CD4-positive, CD25-positive, alpha-beta regulatory T cell (primary cell): ENCODE measurements at regions not wholly inside any gene's neighbourhood (a gene's known extent, or its start where the extent isn't known, plus 50 kb on each side); places are given as distances from the start of the nearest gene placed in this dataset.

Experiments
- ATAC-seq, 2 donors: fragments of 150-1000 bp; cut with Tn5 transposase; one replicate each; pipeline ENCODE4 v1.10.0; 2021; ENCODE audit warnings: low read depth in 2 of 2, moderate number of reproducible peaks in 2 of 2, moderate library complexity in 1 of 2
- DNase-seq, 3 donors: peaks; one replicate each; pipeline versions ENCODE4 v3.0.0 to v3.0.0-alpha.2; 2012 to 2022; ENCODE audit warnings: mixed read lengths in 1 of 3
- H3K27ac ChIP-seq: one replicate; pipeline ENCODE4 v1.7.0; 2013; ENCODE audit warnings: mild to moderate bottlenecking, low read length; ENCODE audit not compliant: insufficient read depth, poor library complexity, severe bottlenecking
- H3K27me3 ChIP-seq: one replicate; pipeline ENCODE4 v1.7.0; 2013; ENCODE audit warnings: low read length; ENCODE audit not compliant: control insufficient read depth, insufficient read depth
- H3K36me3 ChIP-seq: one replicate; pipeline ENCODE4 v1.7.0; 2013; ENCODE audit warnings: mild to moderate bottlenecking, low read length, moderate library complexity; ENCODE audit not compliant: control insufficient read depth, insufficient read depth
- H3K4me1 ChIP-seq: 2 replicates; pipeline ENCODE4 v1.7.0; 2013; ENCODE audit warnings: mild to moderate bottlenecking, low read length; ENCODE audit not compliant: insufficient read depth, control insufficient read depth, poor library complexity, severe bottlenecking
- H3K4me3 ChIP-seq: one replicate; pipeline ENCODE4 v1.7.0; 2013; ENCODE audit warnings: low read depth, mild to moderate bottlenecking, low read length, moderate library complexity
- H3K9me3 ChIP-seq, 2 experiments: 1 replicate in 1 of 2; 2 replicates in 1 of 2; pipeline ENCODE4 v1.7.0; 2013; ENCODE audit warnings: low read length in 2 of 2, mild to moderate bottlenecking in 1 of 2, moderate library complexity in 1 of 2; ENCODE audit not compliant: control insufficient read depth in 2 of 2
- H3K27ac Mint-ChIP-seq, 3 donors: one replicate each; pipeline ENCODE4 v1.8.0; 2020 to 2022; ENCODE audit warnings: mild to moderate bottlenecking in 3 of 3, mixed read lengths in 3 of 3, moderate library complexity in 2 of 3
- H3K27me3 Mint-ChIP-seq: one replicate; pipeline ENCODE4 v1.8.0; 2022; ENCODE audit warnings: mild to moderate bottlenecking, mixed read lengths
- H3K36me3 Mint-ChIP-seq: one replicate; pipeline ENCODE4 v1.8.0; 2020; ENCODE audit warnings: mixed read lengths
- H3K4me1 Mint-ChIP-seq, 4 donors: one replicate each; pipeline ENCODE4 v1.8.0; 2020 to 2022; ENCODE audit warnings: mixed read lengths in 4 of 4, mild to moderate bottlenecking in 1 of 4
- H3K4me3 Mint-ChIP-seq, 4 donors: one replicate each; pipeline ENCODE4 v1.8.0; 2020 to 2022; ENCODE audit warnings: mild to moderate bottlenecking in 4 of 4, mixed read lengths in 4 of 4, moderate library complexity in 3 of 4
- H3K9me3 Mint-ChIP-seq, 7 donors: one replicate each; pipeline ENCODE4 v1.8.0; 2020 to 2022; ENCODE audit warnings: mixed read lengths in 7 of 7, mild to moderate bottlenecking in 3 of 7, moderate library complexity in 2 of 7

DNA sequence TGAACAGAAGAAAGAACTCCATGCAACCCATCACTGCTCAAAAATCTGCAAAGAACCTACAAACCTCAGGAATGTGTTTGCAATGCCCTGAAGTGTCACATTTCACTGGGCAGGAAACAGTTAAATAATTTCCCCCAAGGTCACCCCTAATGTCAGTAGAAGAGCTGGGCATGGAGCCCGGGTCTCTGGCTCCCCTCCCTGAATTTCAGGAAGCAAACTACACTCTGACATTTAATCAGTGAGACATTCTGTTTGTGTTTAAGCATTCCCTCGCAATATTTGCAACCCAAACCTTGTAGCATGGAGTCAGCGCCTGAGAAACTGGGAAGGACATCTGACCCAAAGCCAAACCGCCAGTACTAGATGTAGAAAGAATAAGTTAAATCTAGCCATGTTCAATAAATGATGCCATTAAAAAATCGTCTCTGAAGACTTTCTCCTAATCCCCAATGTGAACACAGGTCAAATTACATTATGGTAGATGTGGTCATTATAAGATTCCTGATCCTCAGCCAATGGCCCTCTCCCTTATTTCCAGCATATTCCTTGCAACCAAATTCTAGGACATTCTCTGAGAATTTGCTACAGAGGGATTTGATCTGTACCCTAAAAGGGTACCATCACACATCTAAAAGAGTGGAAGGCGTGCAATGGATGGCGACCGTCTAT lies 91.2 kb upstream of the ADTRP start:
- Mint-ChIP-seq H3K9me3 (peaks cover 0 to 1% (median 0%) of the 10 kb centered on the region in 7 donors), H3K27ac (peak overlapping the region in 1 of 3 donors; percentile 50), H3K4me1 (peaks cover 0 to 1% (median 0%) of the 10 kb centered on the region in 4 donors), H3K36me3 (no peaks in the 10 kb centered on the region), H3K4me3 (no peak overlapping the region), H3K27me3 (no peaks in the 10 kb centered on the region)
- Histone ChIP-seq H3K27ac (no peak overlapping the region), H3K4me1 (no peaks in the 10 kb centered on the region), H3K36me3 (no peaks in the 10 kb centered on the region), H3K27me3 (no peaks in the 10 kb centered on the region), H3K9me3 (no peaks in the 10 kb centered on the region), H3K4me3 (no peak overlapping the region)
- DNase-seq, result no peak
- no peak for ATAC-seq

DNA sequence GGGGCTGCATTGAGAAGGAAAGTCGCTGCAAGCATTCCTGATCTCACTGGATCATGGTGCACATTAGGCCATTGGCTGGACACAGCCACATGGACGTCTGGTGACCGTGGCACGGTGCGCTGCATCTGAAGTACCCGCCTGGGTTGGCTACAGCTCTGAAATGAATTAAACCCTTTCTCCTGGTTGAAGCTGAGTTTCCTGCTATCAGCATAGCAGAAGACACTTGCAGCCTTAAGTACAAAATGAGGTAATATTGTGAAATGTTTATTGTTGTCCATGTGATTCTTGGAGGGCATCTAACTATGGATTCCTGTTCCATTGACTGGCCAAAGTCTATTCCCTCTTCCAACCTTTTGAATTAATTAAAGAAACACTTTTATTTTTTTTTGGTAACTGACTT lies 89.8 kb upstream of the ADTRP start:
- no peaks in the 10 kb centered on the region for H3K4me1 ChIP-seq
- no peak overlapping the region for H3K4me3 ChIP-seq
- Mint-ChIP-seq H3K36me3 (no peaks in the 10 kb centered on the region), H3K9me3 (peaks cover 0 to 8% (median 0%) of the 10 kb centered on the region in 7 donors), H3K27me3 (peaks cover 4% of the 10 kb centered on the region), H3K4me1 (no peaks in the 10 kb centered on the region), H3K27ac (no peak overlapping the region), H3K4me3 (no peak overlapping the region)
- DNase-seq (no peak), ATAC-seq (no peak)
- H3K36me3 ChIP-seq, result no peaks in the 10 kb centered on the region
- H3K27me3 ChIP-seq, result no peaks in the 10 kb centered on the region
- no peak overlapping the region for H3K27ac ChIP-seq
- H3K9me3 ChIP-seq, result no peaks in the 10 kb centered on the region

DNA sequence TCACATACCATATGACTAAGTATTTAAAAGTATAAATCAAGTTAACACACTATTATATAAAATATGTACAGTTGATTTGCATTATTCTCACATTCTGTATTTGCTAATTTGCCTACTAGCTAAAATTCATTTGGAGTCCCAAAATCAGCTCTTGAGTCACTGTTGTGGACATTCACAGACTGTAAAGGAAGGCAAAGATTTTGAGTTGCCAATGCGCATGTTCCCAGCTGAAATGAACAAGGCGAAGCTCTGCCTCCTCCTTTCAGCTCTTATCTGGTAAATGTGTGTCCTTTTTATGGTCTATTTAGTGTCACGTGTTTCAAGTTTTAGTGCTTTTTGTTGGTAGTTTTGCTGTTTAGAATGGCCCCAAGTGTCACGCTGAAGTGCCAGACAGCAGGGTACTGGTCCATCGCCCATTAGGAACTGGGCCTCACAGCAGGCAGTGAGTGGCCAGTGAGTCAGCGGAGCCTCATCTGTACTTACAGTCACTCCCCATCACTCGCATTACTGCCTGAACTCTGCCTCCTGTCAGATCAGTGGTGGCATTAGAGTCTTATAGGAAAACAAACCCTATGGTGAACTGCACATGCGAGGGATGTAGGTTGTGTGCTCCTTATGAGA lies 87.2 kb upstream of the ADTRP start:
- no peak for DNase-seq
- no peak overlapping the region for H3K4me3 Mint-ChIP-seq
- no peaks in the 10 kb centered on the region for H3K36me3 Mint-ChIP-seq

DNA sequence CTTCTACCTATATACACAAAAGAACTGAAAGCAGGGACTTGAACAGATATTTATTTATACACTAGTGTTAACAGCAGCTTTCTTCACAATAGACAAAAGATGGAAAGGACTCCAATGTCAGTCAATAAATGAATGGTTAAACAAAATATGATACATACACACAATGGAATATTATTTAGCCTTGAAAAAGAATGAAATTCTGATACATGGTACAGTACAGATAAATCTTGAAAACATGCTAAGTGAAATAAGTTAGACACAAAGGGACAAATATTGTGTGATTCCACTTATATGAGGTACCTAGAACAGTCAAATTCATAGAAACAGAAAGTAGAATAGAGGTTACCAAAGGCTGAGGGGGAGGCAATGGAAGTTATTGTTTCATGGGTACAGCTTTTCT lies 79.8 kb upstream of the ADTRP start:
- Mint-ChIP-seq H3K4me1 (no peaks in the 10 kb centered on the region), H3K36me3 (no peaks in the 10 kb centered on the region), H3K27me3 (peaks cover 12% of the 10 kb centered on the region), H3K9me3 (peaks cover 0 to 3% (median 0%) of the 10 kb centered on the region in 7 donors), H3K4me3 (peak overlapping the region in 1 of 4 donors; percentile 68), H3K27ac (peak overlapping the region in 1 of 3 donors; percentile 37)
- no peak overlapping the region for H3K4me3 ChIP-seq
- no peak overlapping the region for H3K27ac ChIP-seq
- no peaks in the 10 kb centered on the region for H3K9me3 ChIP-seq
- no peaks in the 10 kb centered on the region for H3K4me1 ChIP-seq
- no peak for DNase-seq
- H3K36me3 ChIP-seq, result no peaks in the 10 kb centered on the region
- H3K27me3 ChIP-seq, result no peaks in the 10 kb centered on the region
- no peak for ATAC-seq

More for the DNA sequence above, 87.2 kb upstream of the ADTRP start:
- Histone ChIP-seq H3K4me3 (no peak overlapping the region), H3K27ac (no peak overlapping the region), H3K4me1 (no peaks in the 10 kb centered on the region), H3K27me3 (no peaks in the 10 kb centered on the region), H3K36me3 (no peaks in the 10 kb centered on the region), H3K9me3 (no peaks in the 10 kb centered on the region)
- ATAC-seq, result no peak
- H3K27me3 Mint-ChIP-seq, result peaks cover 4% of the 10 kb centered on the region
- H3K27ac Mint-ChIP-seq, result peak overlapping the region in 1 of 3 donors; percentile 43
- H3K9me3 Mint-ChIP-seq, result peaks cover 0 to 8% (median 0%) of the 10 kb centered on the region in 7 donors
- no peaks in the 10 kb centered on the region for H3K4me1 Mint-ChIP-seq

DNA sequence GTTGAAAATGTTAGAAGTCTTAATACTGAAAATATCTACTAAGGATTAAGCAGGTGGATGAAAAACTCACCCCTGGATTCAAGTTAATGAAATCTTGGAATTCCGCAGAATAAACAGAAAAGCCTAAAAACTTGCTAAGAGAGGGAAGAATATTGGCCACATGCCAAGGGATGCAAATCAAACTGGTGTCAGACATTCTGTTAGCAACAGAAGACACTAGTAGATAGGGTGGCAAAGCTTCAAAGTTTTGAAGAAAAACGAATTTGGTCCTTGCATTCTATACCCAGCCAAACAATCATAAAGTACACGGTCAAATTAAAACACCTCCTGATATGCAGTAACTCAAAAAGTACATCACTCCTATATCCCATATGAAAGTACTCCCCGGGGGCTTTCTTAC lies 77.1 kb upstream of the ADTRP start:
- Histone ChIP-seq H3K27ac (no peak overlapping the region), H3K9me3 (no peaks in the 10 kb centered on the region), H3K36me3 (no peaks in the 10 kb centered on the region), H3K4me1 (no peaks in the 10 kb centered on the region), H3K27me3 (no peaks in the 10 kb centered on the region), H3K4me3 (no peak overlapping the region)
- Mint-ChIP-seq H3K36me3 (no peaks in the 10 kb centered on the region), H3K27ac (no peak overlapping the region), H3K27me3 (peaks cover 12% of the 10 kb centered on the region), H3K4me1 (peaks cover 0 to 2% (median 0%) of the 10 kb centered on the region in 4 donors), H3K4me3 (no peak overlapping the region), H3K9me3 (peaks cover 0 to 3% (median 0%) of the 10 kb centered on the region in 7 donors)
- ATAC-seq, result no peak
- DNase-seq, result no peak

DNA sequence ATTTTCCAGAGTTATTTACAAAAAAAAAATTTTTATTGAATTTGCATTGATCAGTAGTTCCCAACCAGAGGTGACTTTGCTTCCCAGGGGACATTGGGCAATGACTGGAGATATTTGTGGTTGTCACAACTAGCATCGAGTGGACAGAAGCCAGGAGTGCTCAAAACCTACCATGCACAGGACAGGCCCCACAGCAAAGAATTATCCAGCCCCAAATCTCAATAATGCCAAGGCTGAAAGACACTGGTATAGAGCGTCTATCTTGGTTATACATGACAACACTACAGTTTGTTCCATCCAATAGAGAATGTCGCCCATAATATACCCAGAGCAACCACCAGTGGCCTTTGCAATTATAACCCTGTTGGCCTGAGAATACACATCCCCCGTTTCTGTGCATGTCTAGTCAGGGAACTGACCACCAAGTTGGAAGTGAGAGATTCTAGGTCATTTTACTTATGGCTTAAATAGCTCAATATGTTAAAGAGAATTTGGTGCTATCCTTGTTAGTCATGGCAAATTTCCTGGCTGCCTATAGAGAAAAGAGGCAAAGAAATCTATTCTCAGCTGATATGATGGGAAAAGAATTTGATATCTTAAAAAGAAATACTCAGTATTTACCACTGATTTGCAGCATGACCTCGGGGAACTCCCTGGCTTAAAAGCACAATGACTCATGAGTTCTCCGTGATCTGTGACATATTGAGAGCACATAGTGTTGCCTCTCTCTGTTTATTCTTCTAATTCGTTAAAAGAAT lies 76.0 kb upstream of the ADTRP start:
- H3K9me3 Mint-ChIP-seq, result peaks cover 0 to 3% (median 0%) of the 10 kb centered on the region in 7 donors
- Histone ChIP-seq H3K4me3 (no peak overlapping the region), H3K27me3 (no peaks in the 10 kb centered on the region), H3K9me3 (no peaks in the 10 kb centered on the region), H3K27ac (no peak overlapping the region), H3K36me3 (no peaks in the 10 kb centered on the region), H3K4me1 (no peaks in the 10 kb centered on the region)
- no peak overlapping the region for H3K4me3 Mint-ChIP-seq
- peaks cover 0 to 2% (median 0%) of the 10 kb centered on the region in 4 donors for H3K4me1 Mint-ChIP-seq
- DNase-seq, result peak in 1 of 3 donors; percentile 32
- H3K27me3 Mint-ChIP-seq, result peaks cover 12% of the 10 kb centered on the region
- H3K27ac Mint-ChIP-seq, result no peak overlapping the region
- peak in 1 of 2 donors; percentile 63 for ATAC-seq
- no peaks in the 10 kb centered on the region for H3K36me3 Mint-ChIP-seq

DNA sequence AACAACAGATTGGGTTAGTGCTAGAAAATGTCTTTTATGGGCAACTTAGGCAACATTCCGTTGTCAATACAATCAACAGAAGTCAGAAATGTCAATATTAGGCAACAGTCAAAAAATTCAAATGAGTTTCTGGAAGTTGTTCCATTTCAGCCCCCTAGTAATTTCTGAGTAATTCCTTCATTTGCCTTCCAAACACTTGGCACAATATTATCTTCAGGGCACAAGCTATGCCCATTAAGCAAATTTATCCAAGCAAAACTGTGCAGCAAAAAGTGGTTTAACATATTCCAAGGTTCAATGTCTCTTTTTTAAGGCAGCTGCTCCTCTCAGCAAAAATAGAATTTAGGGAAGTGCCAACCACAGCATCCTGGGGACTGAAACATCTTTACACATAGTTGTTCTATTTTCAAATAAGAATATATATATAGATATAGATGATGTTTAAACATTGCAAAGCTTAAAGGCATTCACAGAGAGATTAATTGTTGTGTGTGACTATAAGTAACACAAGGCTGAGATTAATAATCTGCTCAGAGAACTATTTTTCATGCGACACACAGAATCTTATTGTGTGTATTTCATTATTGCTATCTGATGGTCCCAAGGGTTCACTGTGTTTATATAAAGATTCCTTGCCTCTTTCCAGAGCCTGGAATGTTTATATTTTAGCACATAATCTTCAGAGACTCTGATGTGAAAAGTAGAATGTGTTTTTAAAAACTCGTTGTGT lies 75.2 kb upstream of the ADTRP start:
- no peaks in the 10 kb centered on the region for H3K36me3 Mint-ChIP-seq
- no peak overlapping the region for H3K27ac Mint-ChIP-seq
- H3K27me3 ChIP-seq, result no peaks in the 10 kb centered on the region
- no peak overlapping the region for H3K4me3 Mint-ChIP-seq
- H3K36me3 ChIP-seq, result no peaks in the 10 kb centered on the region
- no peaks in the 10 kb centered on the region for H3K9me3 ChIP-seq
- DNase-seq (no peak), ATAC-seq (no peak)
- no peak overlapping the region for H3K4me3 ChIP-seq
- H3K4me1 ChIP-seq, result no peaks in the 10 kb centered on the region
- H3K9me3 Mint-ChIP-seq, result peaks cover 0 to 3% (median 0%) of the 10 kb centered on the region in 7 donors
- H3K27ac ChIP-seq, result no peak overlapping the region
- H3K4me1 Mint-ChIP-seq, result peaks cover 0 to 2% (median 0%) of the 10 kb centered on the region in 4 donors
- H3K27me3 Mint-ChIP-seq, result peaks cover 12% of the 10 kb centered on the region
